ENCODE measurements at regions not wholly inside any gene's neighbourhood (a gene's known extent, or its start where the extent isn't known, plus 50 kb on each side); places are given as distances from the start of the nearest gene placed in this dataset.
A peak's percentile ranks its signal among the peaks of the same experiment; 100 is the strongest.

- TF ChIP-seq RNF2 (IDR thresholded peaks at IDR 0.05; ENCODE audit: borderline replicate concordance, low read depth, low read length, missing control alignments, poor library complexity, severe bottlenecking) (no peak), EZH2 (IDR thresholded peaks at IDR 0.05; ENCODE audit: low read depth, low read length, severe bottlenecking) (no peak), POLR2A (IDR thresholded peaks at IDR 0.05; ENCODE audit: control extremely low read depth in 1 of 2, low read depth in 2 of 2, low read length in 2 of 2) (peak in 1 of 2 experiments; percentile 72; a peak in 2 of 3 replicates), CREB1 (IDR thresholded peaks at IDR 0.05) (no peak), YY1 (IDR thresholded peaks at IDR 0.05; ENCODE audit: low read depth, low read length) (no peak), E2F6 (IDR thresholded peaks at IDR 0.05) (peak; percentile 56), CTCF (IDR thresholded peaks at IDR 0.05; ENCODE audit: control extremely low read depth in 1 of 3, insufficient read depth in 1 of 3, low read depth in 1 of 3, low read length in 3 of 3) (no peak), CBX8 (IDR thresholded peaks at IDR 0.05; ENCODE audit: borderline replicate concordance, low read depth, low read length) (no peak)
Observed at GRCh38 chr1:167165948-167166689, 54.6 kb upstream of the POU2F1 start.

All from H1 (cell line).